GM23338 (cell line): ENCODE measurements at regions not wholly inside any gene's neighbourhood (a gene's known extent, or its start where the extent isn't known, plus 50 kb on each side); places are given as distances from the start of the nearest gene placed in this dataset.

ENCODE experiments used
- ATAC-seq: fragments of 200-7000 bp; cut with Tn5 transposase; 3 replicates; pipeline ENCODE4 v1.9.1; 2020
- DNase-seq: peaks from one replicate; pipeline ENCODE4 v3.0.0-alpha.2; 2015; ENCODE audit warnings: low spot score
- H2AFZ ChIP-seq: fragments of 200-600 bp; sonication (generic); 2 replicates; pipeline ENCODE4 v1.8.0; 2016; ENCODE audit warnings: antibody characterized with exemption, mild to moderate bottlenecking, moderate library complexity
- H3F3A ChIP-seq: fragments of 200-600 bp; sonication (generic); replicated peaks from 2 replicates; pipeline ENCODE4 v1.8.0; 2017; ENCODE audit warnings: antibody characterized with exemption, mixed run types, low read depth
- H3K27ac ChIP-seq: fragments of 200-600 bp; sonication (generic); 2 replicates; pipeline ENCODE4 v1.6.1; 2016; ENCODE audit warnings: low read depth
- H3K27me3 ChIP-seq: fragments of 200-600 bp; sonication (generic); 2 replicates; pipeline ENCODE4 v1.8.0; 2016; ENCODE audit warnings: mild to moderate bottlenecking, mixed run types, moderate library complexity; ENCODE audit not compliant: insufficient read depth
- H3K36me3 ChIP-seq: fragments of 200-600 bp; sonication (generic); 2 replicates; pipeline ENCODE4 v1.8.0; 2016; ENCODE audit warnings: mild to moderate bottlenecking; ENCODE audit not compliant: insufficient read depth
- H3K4me1 ChIP-seq: fragments of 200-600 bp; sonication (generic); 2 replicates; pipeline ENCODE4 v1.8.0; 2016; ENCODE audit warnings: mild to moderate bottlenecking, moderate library complexity; ENCODE audit not compliant: insufficient read depth
- H3K4me2 ChIP-seq: fragments of 200-600 bp; sonication (generic); 2 replicates; pipeline ENCODE4 v1.7.1; 2017; ENCODE audit warnings: mixed run types
- H3K4me3 ChIP-seq: fragments of 200-600 bp; sonication (generic); 2 replicates; pipeline ENCODE4 v1.6.1; 2016; ENCODE audit warnings: mixed run types
- H3K79me2 ChIP-seq: fragments of 200-600 bp; sonication (generic); replicated peaks from 2 replicates; pipeline ENCODE4 v1.8.0; 2017; ENCODE audit warnings: mild to moderate bottlenecking; ENCODE audit not compliant: insufficient read depth
- H3K9me2 ChIP-seq: fragments of 200-600 bp; sonication (generic); 2 replicates; pipeline ENCODE4 v1.8.0; 2017; ENCODE audit not compliant: insufficient read depth
- H4K20me1 ChIP-seq: fragments of 200-600 bp; sonication (generic); replicated peaks from 2 replicates; pipeline ENCODE4 v1.8.0; 2017; ENCODE audit warnings: mild to moderate bottlenecking; ENCODE audit not compliant: insufficient read depth
- H3K27ac Mint-ChIP-seq: 2 replicates; pipeline ENCODE4 v1.8.0; 2020; ENCODE audit warnings: inconsistent platforms, mild to moderate bottlenecking, moderate library complexity, mixed read lengths
- H3K27me3 Mint-ChIP-seq: 3 replicates; pipeline ENCODE4 v1.8.0; 2022; ENCODE audit warnings: low read depth, mild to moderate bottlenecking, moderate library complexity, mixed read lengths, inconsistent platforms; ENCODE audit not compliant: insufficient read depth, poor library complexity
- H3K36me3 Mint-ChIP-seq: 3 replicates; pipeline ENCODE4 v1.8.0; 2021; ENCODE audit warnings: low read depth, mild to moderate bottlenecking, inconsistent platforms, moderate library complexity, mixed read lengths
- H3K4me1 Mint-ChIP-seq: 3 replicates; pipeline ENCODE4 v1.8.0; 2020; ENCODE audit warnings: mild to moderate bottlenecking, inconsistent platforms, mixed read lengths
- H3K4me3 Mint-ChIP-seq: 3 replicates; pipeline ENCODE4 v1.8.0; 2021; ENCODE audit warnings: moderate library complexity, mild to moderate bottlenecking, inconsistent platforms, mixed read lengths
- H3K9me3 Mint-ChIP-seq: 3 replicates; pipeline ENCODE4 v1.8.0; 2020; ENCODE audit warnings: moderate library complexity, mild to moderate bottlenecking, inconsistent platforms, mixed read lengths
- ETS1 ChIP-seq: IDR thresholded peaks from 2 replicates; pipeline ENCODE4 v1.6.1; 2016; ENCODE audit warnings: antibody characterized with exemption
- NANOG ChIP-seq: IDR thresholded peaks from 2 replicates; pipeline ENCODE4 v1.6.1; 2016; ENCODE audit warnings: antibody characterized with exemption, borderline replicate concordance
- POLR2AphosphoS5 ChIP-seq: IDR thresholded peaks from 2 replicates; pipeline ENCODE4 v1.6.1; 2016; ENCODE audit warnings: antibody characterized with exemption, low read depth
- STAT1 ChIP-seq: IDR thresholded peaks from one replicate; pipeline ENCODE4 v1.6.1; 2016; ENCODE audit warnings: antibody characterized with exemption; ENCODE audit not compliant: unreplicated experiment
- ZNF114 ChIP-seq: fragments of 250-450 bp; sonication (Bioruptor Pico); IDR thresholded peaks from 2 replicates; pipeline ENCODE4 v1.5.0; 2020; ENCODE audit warnings: mild to moderate bottlenecking, moderate library complexity
- ZNF462 ChIP-seq: fragments of 250-450 bp; sonication (Bioruptor Pico); IDR thresholded peaks from 2 replicates; pipeline ENCODE4 v1.5.0; 2020; ENCODE audit warnings: mild to moderate bottlenecking, moderate library complexity

- no peak for TF ChIP-seq ZNF462
Measured at GRCh38 chr7:42522227-42522991, 285.4 kb upstream of the GLI3 start (continued).

DNA sequence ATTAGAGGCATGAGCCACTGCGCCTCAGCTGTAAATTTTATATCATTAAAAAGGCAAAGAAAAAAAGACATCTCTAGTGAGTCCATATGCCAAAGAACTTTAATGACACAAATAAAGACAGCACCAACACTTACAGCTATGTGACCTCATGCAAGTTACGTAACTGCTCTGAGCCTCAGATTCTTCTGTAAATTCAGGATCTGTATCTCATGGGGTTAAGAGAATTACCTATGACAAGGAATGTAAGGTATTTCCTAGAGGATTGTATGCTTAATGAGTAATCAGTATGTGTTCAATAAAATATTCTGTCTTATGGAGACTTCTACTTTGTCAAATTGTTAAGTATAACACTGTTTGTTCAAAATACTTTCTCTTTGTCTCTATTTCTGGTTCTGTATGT is 274.0 kb upstream of the GLI3 start:
- DNase-seq (peak; percentile 2), ATAC-seq (no peak)
- no peak overlapping the region for H3K27ac ChIP-seq

GRCh38 chr7:42506097-42506496 is 269.1 kb upstream of the GLI3 start:
- no peak overlapping the region for H3K27ac ChIP-seq
- no peak overlapping the region for H3K4me3 Mint-ChIP-seq
- DNase-seq, result no peak
- no peak for ATAC-seq
- H3K4me1 ChIP-seq, result no peaks in the 10 kb centered on the region
- TF ChIP-seq POLR2AphosphoS5 (no peak), ETS1 (no peak)
- no peaks in the 10 kb centered on the region for H4K20me1 ChIP-seq
- 0 out of 3 replicates have a peak, but pooled peaks cover 2% of the 10 kb centered on the region for H3K9me3 Mint-ChIP-seq
- no peaks in the 10 kb centered on the region for H3F3A ChIP-seq
- H3K27me3 Mint-ChIP-seq, result peaks cover 2% of the 10 kb centered on the region
- no peaks in the 10 kb centered on the region for H3K27me3 ChIP-seq
- H3K36me3 ChIP-seq, result no peaks in the 10 kb centered on the region
- H3K27ac Mint-ChIP-seq, result no peak overlapping the region
- H3K4me3 ChIP-seq, result no peak overlapping the region
- no peaks in the 10 kb centered on the region for H3K36me3 Mint-ChIP-seq
- no peak overlapping the region for H3K4me2 ChIP-seq
- H3K9me2 ChIP-seq, result no peaks in the 10 kb centered on the region
- H3K79me2 ChIP-seq, result no peaks in the 10 kb centered on the region
- H2AFZ ChIP-seq, result peak overlapping the region; percentile 69; the same call in 1 of the 2 replicates
- H3K4me1 Mint-ChIP-seq, result no peaks in the 10 kb centered on the region

More for the DNA sequence above, 274.0 kb upstream of the GLI3 start:
- H3F3A ChIP-seq, result no peaks in the 10 kb centered on the region
- H3K4me1 ChIP-seq, result no peaks in the 10 kb centered on the region
- H3K4me1 Mint-ChIP-seq, result no peaks in the 10 kb centered on the region
- no peaks in the 10 kb centered on the region for H4K20me1 ChIP-seq
- H3K36me3 Mint-ChIP-seq, result no peaks in the 10 kb centered on the region
- H3K79me2 ChIP-seq, result no peaks in the 10 kb centered on the region
- no peaks in the 10 kb centered on the region for H3K27me3 ChIP-seq
- 0 out of 2 replicates have a peak, but pooled peaks cover 8% of the 10 kb centered on the region for H3K9me2 ChIP-seq
- no peak overlapping the region for H2AFZ ChIP-seq
- no peak overlapping the region for H3K4me2 ChIP-seq
- H3K4me3 Mint-ChIP-seq, result no peak overlapping the region
- no peak overlapping the region for H3K4me3 ChIP-seq
- TF ChIP-seq STAT1, result no peak
- TF ChIP-seq NANOG, result no peak
- TF ChIP-seq ZNF114, result no peak
- H3K27me3 Mint-ChIP-seq, result peaks cover under 1% of the 10 kb centered on the region
- no peaks in the 10 kb centered on the region for H3K36me3 ChIP-seq
- no peak overlapping the region for H3K27ac Mint-ChIP-seq
- H3K9me3 Mint-ChIP-seq, result no peaks in the 10 kb centered on the region
